B cell (primary cell): ENCODE measurements at regions not wholly inside any gene's neighbourhood (a gene's known extent, or its start where the extent isn't known, plus 50 kb on each side); places are given as distances from the start of the nearest gene placed in this dataset.

ENCODE experiments used
- CTCF ChIP-seq: fragments of 200-600 bp; IDR thresholded peaks from one replicate; pipeline ENCODE4 v1.8.0; 2022; ENCODE audit warnings: antibody characterized with exemption, mild to moderate bottlenecking
- EZH2 ChIP-seq: IDR thresholded peaks from 2 replicates; pipeline ENCODE4 v1.6.1; 2012; ENCODE audit warnings: borderline replicate concordance, low read depth, mild to moderate bottlenecking, moderate library complexity, low read length; ENCODE audit not compliant: insufficient read depth, poor library complexity, severe bottlenecking

- TF ChIP-seq CTCF, result no peak
- no peak for TF ChIP-seq EZH2
Measured at GRCh38 chr2:42862669-42863185, 70.3 kb upstream of the HAAO start.
